ENCODE measurements at regions not wholly inside any gene's neighbourhood (a gene's known extent, or its start where the extent isn't known, plus 50 kb on each side); places are given as distances from the start of the nearest gene placed in this dataset.

DNA sequence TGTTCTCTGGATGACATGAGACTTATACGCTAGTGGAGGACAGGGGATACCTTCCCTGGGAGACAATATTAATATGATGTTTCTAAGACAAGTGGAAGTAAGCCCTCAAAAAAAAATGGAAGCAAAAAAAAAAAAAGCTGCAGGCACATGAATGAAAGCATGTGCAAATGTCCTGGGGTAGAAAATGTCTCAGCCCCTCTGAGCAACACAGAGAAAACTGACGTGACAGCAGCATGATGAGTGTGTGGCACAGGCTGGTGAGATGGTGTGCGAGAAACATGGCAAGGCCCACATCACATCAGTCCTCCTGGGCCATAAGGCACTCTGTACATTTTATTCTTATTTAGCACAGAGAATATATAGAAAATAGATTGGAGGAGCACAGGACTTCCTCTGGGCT lies 254.7 kb upstream of the PFKP start:
- H3K4me3 ChIP-seq (ENCODE audit: low read depth, low read length) = no peak overlapping the region
- DNase-seq (ENCODE audit: low read depth) = no peak
- TF ChIP-seq, protein P1, sequence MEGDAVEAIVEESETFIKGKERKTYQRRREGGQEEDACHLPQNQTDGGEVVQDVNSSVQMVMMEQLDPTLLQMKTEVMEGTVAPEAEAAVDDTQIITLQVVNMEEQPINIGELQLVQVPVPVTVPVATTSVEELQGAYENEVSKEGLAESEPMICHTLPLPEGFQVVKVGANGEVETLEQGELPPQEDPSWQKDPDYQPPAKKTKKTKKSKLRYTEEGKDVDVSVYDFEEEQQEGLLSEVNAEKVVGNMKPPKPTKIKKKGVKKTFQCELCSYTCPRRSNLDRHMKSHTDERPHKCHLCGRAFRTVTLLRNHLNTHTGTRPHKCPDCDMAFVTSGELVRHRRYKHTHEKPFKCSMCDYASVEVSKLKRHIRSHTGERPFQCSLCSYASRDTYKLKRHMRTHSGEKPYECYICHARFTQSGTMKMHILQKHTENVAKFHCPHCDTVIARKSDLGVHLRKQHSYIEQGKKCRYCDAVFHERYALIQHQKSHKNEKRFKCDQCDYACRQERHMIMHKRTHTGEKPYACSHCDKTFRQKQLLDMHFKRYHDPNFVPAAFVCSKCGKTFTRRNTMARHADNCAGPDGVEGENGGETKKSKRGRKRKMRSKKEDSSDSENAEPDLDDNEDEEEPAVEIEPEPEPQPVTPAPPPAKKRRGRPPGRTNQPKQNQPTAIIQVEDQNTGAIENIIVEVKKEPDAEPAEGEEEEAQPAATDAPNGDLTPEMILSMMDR (IDR thresholded peaks at IDR 0.05; ENCODE audit: insufficient read depth, low read length) = no peak

DNA sequence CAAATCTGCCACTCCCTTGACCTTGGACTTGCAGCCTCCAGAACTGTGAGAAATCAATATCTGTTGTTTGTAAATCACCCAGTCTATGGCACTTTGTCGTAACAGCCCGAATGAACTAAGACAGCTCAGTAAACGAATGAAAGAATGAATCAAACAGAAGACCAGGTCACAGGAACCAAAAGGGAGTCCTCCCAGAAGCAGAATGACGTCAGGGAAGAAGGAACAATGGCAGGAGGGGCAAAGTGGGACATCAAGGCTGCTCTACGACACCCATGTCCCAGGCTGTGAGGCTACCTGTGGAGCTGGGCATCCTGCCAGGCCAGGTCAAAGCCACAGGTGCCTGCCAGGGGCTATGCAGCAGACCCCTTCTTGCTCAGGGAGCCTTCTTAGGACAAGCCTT lies 267.2 kb upstream of the PFKP start:
- no peak overlapping the region for H3K4me3 ChIP-seq (ENCODE audit: low read depth, low read length)
- no peak for DNase-seq (ENCODE audit: low read depth)
- TF ChIP-seq, protein P1 (IDR thresholded peaks at IDR 0.05; ENCODE audit: insufficient read depth, low read length) = no peak

DNA sequence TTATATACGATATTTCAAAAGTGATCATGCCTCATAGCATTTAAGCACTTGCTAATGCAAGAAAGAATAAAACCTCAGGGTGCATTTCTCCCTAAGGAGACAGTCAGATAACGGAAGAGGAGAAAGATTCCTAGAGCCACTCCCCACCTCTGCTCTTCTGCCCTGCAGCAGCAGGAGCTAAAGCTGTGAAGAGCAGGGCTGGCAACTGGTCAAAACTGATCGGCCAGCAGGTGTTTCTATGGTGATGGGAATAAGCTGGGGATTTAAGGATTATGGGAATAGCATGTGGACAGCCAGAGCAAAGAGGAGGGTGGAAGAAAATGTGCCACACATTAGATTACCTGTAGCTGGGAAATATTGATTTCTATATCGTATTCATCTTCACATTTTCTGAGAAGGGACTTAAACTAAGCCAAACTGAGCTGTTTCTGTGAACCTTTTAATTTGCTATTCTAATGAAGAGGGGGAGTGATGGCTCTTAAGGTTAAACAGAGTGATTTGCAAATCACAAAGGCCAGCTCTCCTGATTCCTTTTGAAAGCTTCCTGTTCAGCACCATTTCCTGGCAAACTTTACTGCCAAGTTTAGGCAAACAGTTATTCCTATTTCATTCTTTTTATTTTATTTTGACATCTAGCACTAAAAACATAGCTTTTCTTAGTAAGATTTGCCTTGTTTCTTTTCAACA lies 268.9 kb upstream of the PFKP start:
- no peak for DNase-seq (ENCODE audit: low read depth)
- TF ChIP-seq, protein P1 (IDR thresholded peaks at IDR 0.05; ENCODE audit: insufficient read depth, low read length) = no peak
- no peak overlapping the region for H3K4me3 ChIP-seq (ENCODE audit: low read depth, low read length)

DNA sequence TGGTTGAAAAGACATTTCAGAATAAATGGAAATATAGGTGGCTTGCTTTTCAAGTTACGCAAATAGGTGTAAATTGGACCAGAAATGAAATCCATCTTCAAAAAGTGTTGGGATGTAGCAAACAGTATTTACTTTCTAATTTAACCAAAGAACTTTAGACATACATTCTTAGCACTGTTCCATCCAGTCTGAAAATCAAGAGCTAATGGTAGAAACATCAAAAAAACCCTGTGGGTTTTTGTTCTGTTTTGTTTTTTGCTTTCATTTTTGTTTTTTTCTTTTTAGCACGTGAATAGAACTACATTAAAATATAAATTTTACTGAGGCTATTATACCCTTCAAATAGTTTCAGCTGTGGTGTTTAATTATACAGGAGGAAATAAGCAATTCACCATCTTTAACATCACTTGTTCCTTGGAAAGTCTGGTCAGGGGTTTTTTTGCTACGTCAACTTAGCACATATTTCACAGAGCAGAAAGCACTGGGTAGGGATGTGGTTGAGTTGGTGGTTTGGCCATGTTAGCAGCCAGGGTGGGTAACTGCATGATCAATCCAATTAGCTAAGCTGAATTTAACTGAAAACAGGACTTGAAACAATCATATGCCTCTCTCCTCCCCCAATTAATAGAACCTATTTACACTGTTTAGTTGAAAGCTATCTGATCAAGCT lies 275.4 kb upstream of the PFKP start:
- TF ChIP-seq, protein P1 (IDR thresholded peaks at IDR 0.05; ENCODE audit: insufficient read depth, low read length) = no peak
- DNase-seq (ENCODE audit: low read depth) = no peak
- H3K4me3 ChIP-seq (ENCODE audit: low read depth, low read length) = no peak overlapping the region

DNA sequence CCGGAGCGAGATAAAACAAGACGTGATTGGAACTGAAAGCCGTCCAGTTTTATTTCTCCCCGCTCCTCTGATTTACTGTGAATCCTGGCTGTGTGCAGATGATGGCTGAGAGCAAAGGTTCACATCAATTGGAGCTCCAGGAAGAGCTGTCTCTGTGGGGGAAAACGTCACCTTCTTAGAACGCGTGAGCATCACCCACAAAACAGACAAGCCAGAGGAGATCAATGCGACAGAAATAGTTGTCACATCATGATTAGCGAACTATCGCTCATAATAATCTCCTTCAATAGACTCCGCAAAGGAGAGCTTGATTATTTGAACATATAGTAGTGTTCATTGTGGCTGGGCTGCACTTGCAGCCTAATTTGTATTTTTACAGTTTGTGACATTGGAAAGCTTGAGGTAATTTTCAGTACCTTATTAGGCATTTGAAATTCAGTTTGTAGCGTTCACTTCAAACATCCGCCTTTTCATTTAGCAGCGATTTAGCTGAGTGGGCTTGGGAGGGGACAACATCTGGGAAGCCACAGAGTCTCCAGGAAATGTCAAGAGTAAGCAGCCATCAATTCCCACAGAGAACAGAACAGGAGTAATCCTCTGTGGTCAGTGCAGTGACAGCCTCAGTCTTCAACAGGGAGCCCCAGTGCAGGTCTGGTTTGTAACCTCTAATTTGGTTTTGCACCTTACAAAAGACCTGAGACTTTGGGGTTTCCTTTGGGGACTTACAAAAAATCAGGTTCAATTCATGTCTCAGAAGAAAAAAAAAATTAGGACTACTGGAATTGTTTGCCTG lies 276.8 kb upstream of the PFKP start:
- no peak for DNase-seq (ENCODE audit: low read depth)
- TF ChIP-seq, protein P1 (IDR thresholded peaks at IDR 0.05; ENCODE audit: insufficient read depth, low read length) = no peak

DNA sequence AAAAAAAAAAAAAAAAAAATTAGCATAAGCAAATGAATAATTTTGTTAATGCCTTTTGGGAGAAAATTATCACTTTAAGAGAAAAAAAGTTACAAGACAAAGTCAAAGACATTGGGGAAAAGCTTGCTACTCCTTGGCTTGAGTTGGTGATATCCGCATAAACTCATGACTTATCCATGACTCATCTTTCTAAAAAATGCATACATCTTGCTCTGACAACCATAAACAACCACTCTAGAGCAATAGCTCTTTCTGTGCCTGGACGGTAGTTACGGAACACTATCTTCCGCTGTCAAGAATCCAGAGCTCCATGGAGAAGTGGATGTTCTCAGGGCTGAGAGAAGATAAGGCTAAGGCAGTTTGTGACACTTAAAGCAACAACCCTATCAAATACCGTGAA lies 281.1 kb upstream of the PFKP start:
- DNase-seq (ENCODE audit: low read depth) = no peak
- TF ChIP-seq, protein P1 (IDR thresholded peaks at IDR 0.05; ENCODE audit: insufficient read depth, low read length) = no peak

More for the DNA sequence above, 276.8 kb upstream of the PFKP start:
- H3K4me3 ChIP-seq (ENCODE audit: low read depth, low read length) = no peak overlapping the region

More for the DNA sequence above, 281.1 kb upstream of the PFKP start:
- H3K4me3 ChIP-seq (ENCODE audit: low read depth, low read length) = no peak overlapping the region
